Neuronal stem cell (in vitro differentiated cells): ENCODE measurements at regions not wholly inside any gene's neighbourhood (a gene's known extent, or its start where the extent isn't known, plus 50 kb on each side); places are given as distances from the start of the nearest gene placed in this dataset.

Experiments
- DNase-seq: peaks from one replicate; pipeline ENCODE4 v3.0.0-alpha.2; 2013; ENCODE audit warnings: low spot score
- H2AFZ ChIP-seq: one replicate; pipeline ENCODE4 v1.6.1; 2013; ENCODE audit warnings: mild to moderate bottlenecking, low read length, inconsistent platforms
- H2AK5ac ChIP-seq: 2 replicates; pipeline ENCODE4 v1.6.1; 2013; ENCODE audit warnings: low read depth, mild to moderate bottlenecking, inconsistent platforms, low read length, moderate library complexity, mixed read lengths
- H2BK120ac ChIP-seq: 2 replicates; pipeline ENCODE4 v1.6.1; 2013; ENCODE audit warnings: low read depth, mild to moderate bottlenecking, inconsistent platforms, low read length, moderate library complexity, mixed read lengths
- H2BK12ac ChIP-seq: one replicate; pipeline ENCODE4 v1.6.1; 2013; ENCODE audit warnings: low read length, inconsistent platforms
- H2BK15ac ChIP-seq: 2 replicates; pipeline ENCODE4 v1.6.1; 2013; ENCODE audit warnings: mild to moderate bottlenecking, low read length, inconsistent platforms, mixed read lengths
- H2BK5ac ChIP-seq: one replicate; pipeline ENCODE4 v1.6.1; 2013; ENCODE audit warnings: inconsistent platforms, mild to moderate bottlenecking, low read length, moderate library complexity
- H3K14ac ChIP-seq: one replicate; pipeline ENCODE4 v1.6.1; 2013; ENCODE audit warnings: low read length, inconsistent platforms
- H3K18ac ChIP-seq: 2 replicates; pipeline ENCODE4 v1.6.1; 2013; ENCODE audit warnings: low read length, inconsistent platforms
- H3K23ac ChIP-seq: 2 replicates; pipeline ENCODE4 v1.6.1; 2013; ENCODE audit warnings: low read depth, mild to moderate bottlenecking, mixed read lengths, low read length, inconsistent platforms; ENCODE audit not compliant: poor library complexity
- H3K27ac ChIP-seq: replicated peaks from 3 replicates; pipeline ENCODE4 v1.5.1; 2013; ENCODE audit warnings: low read length, inconsistent platforms
- H3K27me3 ChIP-seq, 3 experiments: 2 replicates each; pipeline ENCODE4 v1.6.1; 2013; ENCODE audit warnings: low read length in 3 of 3, mild to moderate bottlenecking in 2 of 3, inconsistent platforms in 1 of 3, low read depth in 1 of 3, mixed read lengths in 1 of 3, moderate library complexity in 1 of 3; ENCODE audit not compliant: control insufficient read depth in 3 of 3, insufficient read depth in 3 of 3
- H3K36me3 ChIP-seq, 2 donors: replicated peaks in 1 of 2; 2 replicates each; pipeline ENCODE4 v1.6.1; 2013; ENCODE audit warnings: low read length in 2 of 2; ENCODE audit not compliant: control insufficient read depth in 2 of 2, insufficient read depth in 2 of 2
- H3K4ac ChIP-seq: 2 replicates; pipeline ENCODE4 v1.6.1; 2013; ENCODE audit warnings: inconsistent platforms, mild to moderate bottlenecking, low read length, moderate library complexity
- H3K4me1 ChIP-seq, 2 donors: 1 replicate in 1 of 2; 2 replicates in 1 of 2; pipeline ENCODE4 v1.6.1; 2013; ENCODE audit warnings: low read length in 2 of 2, low read depth in 1 of 2; ENCODE audit not compliant: control insufficient read depth in 2 of 2, insufficient read depth in 1 of 2
- H3K4me2 ChIP-seq: one replicate; pipeline ENCODE4 v1.6.1; 2013; ENCODE audit warnings: mild to moderate bottlenecking, low read length, inconsistent platforms; ENCODE audit not compliant: insufficient read depth, poor library complexity, severe bottlenecking
- H3K4me3 ChIP-seq, 2 donors: 2 replicates each; pipeline ENCODE4 v1.5.1; 2013; ENCODE audit warnings: low read length in 2 of 2, mild to moderate bottlenecking in 2 of 2, inconsistent platforms in 1 of 2, moderate library complexity in 1 of 2
- H3K79me1 ChIP-seq: one replicate; pipeline ENCODE4 v1.6.1; 2013; ENCODE audit warnings: low read depth, mild to moderate bottlenecking, inconsistent platforms, low read length, moderate library complexity
- H3K9ac ChIP-seq: one replicate; pipeline ENCODE4 v1.6.1; 2013; ENCODE audit warnings: mild to moderate bottlenecking, low read depth, low read length, inconsistent platforms; ENCODE audit not compliant: poor library complexity
- H3K9me3 ChIP-seq, 2 donors: replicated peaks in 1 of 2; 2 replicates each; pipeline versions ENCODE3 to v1.6.1; 2013; ENCODE audit warnings: low read length in 2 of 2, mild to moderate bottlenecking in 2 of 2, inconsistent platforms in 1 of 2, low read depth in 1 of 2, mixed read lengths in 1 of 2, moderate library complexity in 1 of 2; ENCODE audit not compliant: control insufficient read depth in 2 of 2, insufficient read depth in 1 of 2
- H4K8ac ChIP-seq: one replicate; pipeline ENCODE4 v1.6.1; 2013; ENCODE audit warnings: low read depth, mild to moderate bottlenecking, inconsistent platforms, low read length, moderate library complexity
- H4K91ac ChIP-seq: one replicate; pipeline ENCODE4 v1.6.1; 2013; ENCODE audit warnings: low read length, low read depth, mild to moderate bottlenecking, inconsistent platforms; ENCODE audit not compliant: poor library complexity
- WGBS, 2 donors: extraction: QIAGEN DNeasy Blood & Tissue Kit; methylation state at CpG; one replicate each; pipeline ENCODE4 v1.1.7; 2013; ENCODE audit warnings: missing lambda C conversion rate in 2 of 2, mixed read lengths in 1 of 2; ENCODE audit not compliant: insufficient read length in 2 of 2, insufficient replicate concordance in 1 of 2; ENCODE audit errors: extremely low coverage in 2 of 2; 5-methylcytosine and 5-hydroxymethylcytosine counted together

DNA sequence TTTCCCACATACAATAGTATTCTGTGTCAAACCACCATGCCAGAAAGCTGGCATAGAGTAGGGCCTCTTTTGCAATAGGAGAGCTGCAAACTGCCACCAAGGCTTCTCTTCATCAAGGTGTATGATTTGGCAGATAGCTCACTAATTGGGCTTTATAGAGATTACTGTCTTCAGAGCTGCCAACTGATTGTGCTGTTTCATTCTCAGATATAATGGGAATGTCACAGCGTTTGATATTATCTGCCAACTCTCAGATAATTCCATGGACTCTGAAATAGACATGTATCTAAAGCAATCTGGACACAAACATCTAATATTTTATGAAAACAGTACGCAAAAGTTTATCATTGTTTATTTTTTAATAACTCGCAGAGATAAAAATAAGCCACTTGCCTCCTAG, 1289.1 kb downstream of the STIM2 start:
- H3K9me3 ChIP-seq, result no peaks in the 10 kb centered on the region
- no peak overlapping the region for H2AK5ac ChIP-seq
- H2BK5ac ChIP-seq, result no peak overlapping the region
- H3K27ac ChIP-seq, result no peak overlapping the region
- H2BK15ac ChIP-seq, result no peak overlapping the region
- no peak for DNase-seq
- no peak overlapping the region for H3K4ac ChIP-seq
- H3K18ac ChIP-seq, result no peak overlapping the region
- H3K79me1 ChIP-seq, result no peaks in the 10 kb centered on the region
- H2BK120ac ChIP-seq, result no peak overlapping the region
- no peak overlapping the region for H4K8ac ChIP-seq
- no peak overlapping the region for H3K23ac ChIP-seq
- H3K27me3 ChIP-seq, result no peaks in the 10 kb centered on the region
- H4K91ac ChIP-seq, result no peak overlapping the region
- no CpG with 5 or more reads among the region's 3 CpGs for WGBS, 2 donors
- H2AFZ ChIP-seq, result no peak overlapping the region
- no peak overlapping the region for H3K4me2 ChIP-seq
- no peak overlapping the region for H3K9ac ChIP-seq
- H3K14ac ChIP-seq, result no peak overlapping the region
- H3K4me1 ChIP-seq, result no peaks in the 10 kb centered on the region
- no peaks in the 10 kb centered on the region for H3K36me3 ChIP-seq
- no peak overlapping the region for H2BK12ac ChIP-seq
- no peak overlapping the region for H3K4me3 ChIP-seq

DNA sequence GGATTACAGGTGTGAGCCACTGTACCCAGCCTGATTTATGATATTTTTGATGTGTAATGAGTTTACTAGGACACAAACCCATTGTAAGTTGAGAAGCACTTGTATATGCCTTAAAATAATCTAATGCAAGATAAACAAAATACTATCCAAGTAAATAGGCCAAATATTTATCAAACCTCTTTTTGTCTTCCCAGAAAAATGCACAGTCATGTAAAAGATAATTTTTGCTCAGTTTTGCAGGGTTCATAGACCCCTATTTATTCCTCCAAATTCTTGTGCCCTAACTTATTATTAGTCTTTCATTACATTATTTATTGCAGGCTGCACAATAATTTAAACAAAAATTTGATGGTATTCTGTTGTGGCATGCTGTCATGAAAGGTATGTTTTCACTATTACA, 1290.7 kb downstream of the STIM2 start:
- no peak overlapping the region for H3K4ac ChIP-seq
- H3K18ac ChIP-seq, result no peak overlapping the region
- H3K36me3 ChIP-seq, result no peaks in the 10 kb centered on the region
- H3K4me1 ChIP-seq, result no peaks in the 10 kb centered on the region
- no peak overlapping the region for H3K27ac ChIP-seq
- no peak overlapping the region for H3K23ac ChIP-seq
- no peak overlapping the region for H2AFZ ChIP-seq
- H3K79me1 ChIP-seq, result no peaks in the 10 kb centered on the region
- no peak overlapping the region for H4K8ac ChIP-seq
- H2BK12ac ChIP-seq, result no peak overlapping the region
- no peak overlapping the region for H2BK5ac ChIP-seq
- H3K4me3 ChIP-seq, result no peak overlapping the region
- H2BK120ac ChIP-seq, result no peak overlapping the region
- no peaks in the 10 kb centered on the region for H3K27me3 ChIP-seq
- no peak overlapping the region for H3K4me2 ChIP-seq
- H2AK5ac ChIP-seq, result no peak overlapping the region
- no peak overlapping the region for H4K91ac ChIP-seq
- H3K9ac ChIP-seq, result no peak overlapping the region
- H2BK15ac ChIP-seq, result no peak overlapping the region
- no peak for DNase-seq
- no peak overlapping the region for H3K14ac ChIP-seq
- H3K9me3 ChIP-seq, result no peaks in the 10 kb centered on the region

DNA sequence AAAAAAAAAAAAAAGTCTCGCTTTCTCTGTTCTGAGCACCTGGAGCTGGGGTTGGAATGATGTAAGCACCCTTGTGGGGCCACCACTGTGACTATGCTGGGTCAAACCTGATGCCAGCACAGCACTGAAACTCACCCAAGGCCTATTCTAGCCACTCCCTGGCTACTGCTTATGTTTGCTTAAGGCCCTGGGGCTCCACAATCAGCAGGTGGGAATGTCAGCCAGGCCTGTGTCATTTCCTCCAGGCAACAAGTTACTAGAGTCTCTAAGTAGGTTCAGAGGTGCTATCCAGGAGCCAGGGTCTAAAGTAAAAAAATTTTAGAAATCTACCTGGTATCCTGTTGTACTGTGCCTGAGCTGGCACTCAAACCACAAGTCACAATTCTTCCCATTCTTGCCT, 1306.8 kb downstream of the STIM2 start:
- Histone ChIP-seq H3K4me2 (no peak overlapping the region), H2BK15ac (no peak overlapping the region), H3K14ac (no peak overlapping the region), H4K8ac (no peak overlapping the region), H3K9me3 (no peaks in the 10 kb centered on the region), H3K36me3 (no peaks in the 10 kb centered on the region), H4K91ac (no peak overlapping the region), H2BK120ac (no peak overlapping the region), H3K27ac (no peak overlapping the region), H3K9ac (no peak overlapping the region), H3K27me3 (no peaks in the 10 kb centered on the region), H3K4me3 (no peak overlapping the region), H3K79me1 (no peaks in the 10 kb centered on the region), H2AK5ac (no peak overlapping the region), H3K18ac (no peak overlapping the region), H3K4ac (no peak overlapping the region), H2AFZ (no peak overlapping the region), H3K4me1 (no peaks in the 10 kb centered on the region), H3K23ac (no peak overlapping the region), H2BK12ac (no peak overlapping the region), H2BK5ac (no peak overlapping the region)
- DNase-seq, result no peak
- no CpG with 5 or more reads among the region's 1 CpG for WGBS, 2 donors

DNA sequence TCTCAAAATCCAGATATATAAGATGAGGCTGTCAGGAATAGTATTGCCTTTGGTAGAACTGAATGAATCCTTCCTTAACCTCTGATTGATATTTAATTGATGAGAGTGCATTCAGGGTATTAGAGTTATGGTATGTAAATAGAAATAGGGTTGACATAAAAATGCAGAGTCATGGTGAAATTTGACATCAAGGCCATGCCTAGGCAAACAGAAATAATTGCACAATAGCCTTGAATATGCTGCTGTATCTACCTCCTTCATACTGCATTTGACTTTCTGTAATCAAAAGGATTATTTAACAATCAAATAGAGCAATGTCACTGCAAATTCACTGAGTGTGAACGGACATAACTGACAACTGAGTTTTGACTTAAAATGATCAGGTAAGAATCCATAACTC, 1316.3 kb downstream of the STIM2 start:
- no peak overlapping the region for H3K4me3 ChIP-seq
- H2BK12ac ChIP-seq, result no peak overlapping the region
- no peak overlapping the region for H3K4me2 ChIP-seq
- WGBS, 2 donors, result no CpG with 5 or more reads among the region's 1 CpG
- no peak overlapping the region for H3K23ac ChIP-seq
- no peak for DNase-seq
- no peak overlapping the region for H2BK5ac ChIP-seq
- no peak overlapping the region for H2BK15ac ChIP-seq
- H3K9ac ChIP-seq, result no peak overlapping the region
- H4K91ac ChIP-seq, result no peak overlapping the region
- no peaks in the 10 kb centered on the region for H3K79me1 ChIP-seq
- H3K36me3 ChIP-seq, result no peaks in the 10 kb centered on the region
- no peak overlapping the region for H3K14ac ChIP-seq
- no peaks in the 10 kb centered on the region for H3K27me3 ChIP-seq
- H2AFZ ChIP-seq, result no peak overlapping the region
- no peak overlapping the region for H4K8ac ChIP-seq
- H2BK120ac ChIP-seq, result no peak overlapping the region
- H3K27ac ChIP-seq, result no peak overlapping the region
- H3K4me1 ChIP-seq, result no peaks in the 10 kb centered on the region
- H3K18ac ChIP-seq, result no peak overlapping the region
- H3K4ac ChIP-seq, result no peak overlapping the region
- H2AK5ac ChIP-seq, result no peak overlapping the region
- H3K9me3 ChIP-seq, result no peaks in the 10 kb centered on the region
